Activated CD4-positive, alpha-beta T cell treated with anti-CD3 and anti-CD28 coated beads for 36 hours (primary cell): ENCODE measurements at regions not wholly inside any gene's neighbourhood (a gene's known extent, or its start where the extent isn't known, plus 50 kb on each side); places are given as distances from the start of the nearest gene placed in this dataset.

ENCODE experiments used
- ATAC-seq: fragments of 200-7000 bp; cut with Tn5 transposase; one replicate; pipeline ENCODE4 v1.10.0; 2021; ENCODE audit warnings: mild to moderate bottlenecking, moderate library complexity
- CTCF ChIA-PET: fragments of 350-600 bp; sonication (Branson Sonifier 250); formaldehyde crosslinking; loops from one replicate; lab custom pipeline; 2021; ENCODE audit warnings: antibody characterized with exemption; lab: Charles Lee
- POLR2A ChIA-PET: fragments of 350-600 bp; sonication (Branson Sonifier 250); formaldehyde crosslinking; loops from one replicate; lab custom pipeline; 2021; ENCODE audit warnings: antibody characterized with exemption, inconsistent platforms; lab: Charles Lee
- DNase-seq: peaks from one replicate; pipeline ENCODE4 v3.0.0-alpha.2; 2020
- H3K27ac Mint-ChIP-seq: one replicate; pipeline ENCODE4 v1.8.0; 2021; ENCODE audit warnings: mixed read lengths
- H3K27me3 Mint-ChIP-seq: one replicate; pipeline ENCODE4 v1.8.0; 2021; ENCODE audit warnings: mixed read lengths
- H3K36me3 Mint-ChIP-seq: one replicate; pipeline ENCODE4 v1.8.0; 2021; ENCODE audit warnings: low read depth, mixed read lengths
- H3K4me1 Mint-ChIP-seq: one replicate; pipeline ENCODE4 v1.8.0; 2021; ENCODE audit warnings: mixed read lengths
- H3K4me3 Mint-ChIP-seq: one replicate; pipeline ENCODE4 v1.8.0; 2021; ENCODE audit warnings: mild to moderate bottlenecking, moderate library complexity, mixed read lengths
- H3K9me3 Mint-ChIP-seq: one replicate; pipeline ENCODE4 v1.8.0; 2021; ENCODE audit warnings: low read depth, mixed read lengths
- intact Hi-C, 2 experiments: fragments of 100-400 bp; cut with DNase I in 1 of 2; cut with micrococcal nuclease in 1 of 2; formaldehyde crosslinking; loops; one replicate each; pipeline versions ENCODE4 v1.14.2 to v1.15.1; 2022 to 2024; cut with DNase I, micrococcal nuclease

DNA sequence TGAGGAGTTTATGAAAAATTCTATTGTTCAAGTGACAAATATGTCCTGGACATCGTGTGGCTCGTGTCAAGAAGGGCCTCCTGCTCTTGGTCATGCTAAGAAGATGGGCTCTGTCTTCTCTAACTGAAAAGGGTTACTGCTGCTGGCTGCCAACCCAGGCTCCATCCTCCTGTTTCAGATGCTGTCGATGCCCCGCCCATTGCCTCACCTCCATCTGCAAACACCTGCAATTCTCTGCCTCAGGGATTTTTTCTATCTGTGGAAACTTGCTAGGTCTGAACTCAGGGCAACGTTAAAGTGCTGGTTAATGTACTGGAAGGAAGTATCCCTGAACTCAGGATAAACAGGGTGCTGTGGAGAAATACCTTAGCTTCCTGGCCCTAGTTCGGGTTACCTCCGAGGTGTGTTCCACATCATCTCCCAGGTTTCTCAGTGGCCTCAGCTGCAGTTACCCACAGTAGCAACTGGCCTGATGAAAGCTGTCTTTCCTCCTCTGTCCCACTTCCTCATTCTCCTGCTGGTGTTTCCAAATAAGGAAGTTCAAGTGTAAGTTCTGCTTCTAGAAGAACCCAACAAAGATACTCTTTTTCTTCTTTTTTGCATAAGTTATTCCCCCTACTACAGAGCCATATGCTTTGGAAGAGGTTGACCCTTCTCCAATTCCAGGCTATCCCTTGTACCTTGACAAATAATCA, 151.7 kb upstream of the SMIM23 start:
- CTCF ChIA-PET, result no interaction called here
- Mint-ChIP-seq H3K27me3 (peaks cover 14% of the 10 kb centered on the region), H3K36me3 (no peaks in the 10 kb centered on the region), H3K9me3 (no peaks in the 10 kb centered on the region), H3K27ac (no peak overlapping the region), H3K4me1 (no peaks in the 10 kb centered on the region), H3K4me3 (no peak overlapping the region)
- POLR2A ChIA-PET, result no interaction called here
- ATAC-seq, result no peak
- intact Hi-C loops, result no loop called here
- no peak for DNase-seq

DNA sequence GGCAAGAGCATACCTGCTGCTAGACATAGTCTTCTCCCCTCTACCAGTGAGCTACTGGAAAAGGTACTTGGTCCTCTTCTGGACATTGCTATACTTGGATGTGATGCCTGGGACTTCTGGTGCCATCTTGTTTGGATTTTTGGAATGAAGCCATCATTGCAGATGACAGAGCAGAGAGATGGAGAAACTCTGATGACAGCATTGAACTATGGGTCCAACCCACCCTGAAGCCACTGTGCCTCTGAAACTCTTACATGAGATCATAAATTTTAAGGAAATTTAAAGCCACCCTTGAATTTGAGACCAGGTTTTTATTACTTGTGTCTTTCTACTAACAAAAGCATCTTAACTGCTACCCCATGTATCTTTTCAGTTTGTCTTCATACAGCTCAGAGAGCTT, 151.1 kb upstream of the SMIM23 start:
- intact Hi-C loops, result no loop called here
- Mint-ChIP-seq H3K9me3 (no peaks in the 10 kb centered on the region), H3K36me3 (no peaks in the 10 kb centered on the region), H3K27me3 (peaks cover 14% of the 10 kb centered on the region), H3K4me3 (no peak overlapping the region), H3K4me1 (no peaks in the 10 kb centered on the region), H3K27ac (no peak overlapping the region)
- no peak for ATAC-seq
- CTCF ChIA-PET, result no interaction called here
- POLR2A ChIA-PET, result no interaction called here
- no peak for DNase-seq

DNA sequence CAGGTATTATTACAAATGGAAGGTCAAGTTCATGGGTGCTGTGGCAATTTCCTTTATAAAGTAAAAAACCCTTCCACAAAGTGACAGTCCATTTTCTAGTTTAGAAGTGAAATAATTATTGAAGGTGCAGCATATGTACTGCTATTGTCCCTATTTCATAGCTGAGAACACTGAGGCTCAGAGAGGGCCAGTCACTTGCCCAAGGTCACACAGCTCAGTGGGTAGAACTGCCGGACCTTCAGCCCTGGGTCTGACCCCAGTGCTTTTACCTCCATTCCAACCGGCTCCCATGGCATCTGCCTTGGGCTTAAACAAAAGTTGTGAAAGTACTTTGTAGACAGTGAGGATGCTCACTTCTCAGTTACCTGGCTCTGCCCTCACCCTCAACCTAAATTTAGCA, 150.6 kb upstream of the SMIM23 start:
- no peak for DNase-seq
- H3K27ac Mint-ChIP-seq, result no peak overlapping the region
- H3K9me3 Mint-ChIP-seq, result no peaks in the 10 kb centered on the region
- ATAC-seq, result no peak
- ChIA-PET CTCF (no interaction called here), POLR2A (no interaction called here)
- peaks cover 14% of the 10 kb centered on the region for H3K27me3 Mint-ChIP-seq
- no peaks in the 10 kb centered on the region for H3K4me1 Mint-ChIP-seq
- intact Hi-C loops, result no loop called here
- H3K4me3 Mint-ChIP-seq, result no peak overlapping the region
- H3K36me3 Mint-ChIP-seq, result no peaks in the 10 kb centered on the region

DNA sequence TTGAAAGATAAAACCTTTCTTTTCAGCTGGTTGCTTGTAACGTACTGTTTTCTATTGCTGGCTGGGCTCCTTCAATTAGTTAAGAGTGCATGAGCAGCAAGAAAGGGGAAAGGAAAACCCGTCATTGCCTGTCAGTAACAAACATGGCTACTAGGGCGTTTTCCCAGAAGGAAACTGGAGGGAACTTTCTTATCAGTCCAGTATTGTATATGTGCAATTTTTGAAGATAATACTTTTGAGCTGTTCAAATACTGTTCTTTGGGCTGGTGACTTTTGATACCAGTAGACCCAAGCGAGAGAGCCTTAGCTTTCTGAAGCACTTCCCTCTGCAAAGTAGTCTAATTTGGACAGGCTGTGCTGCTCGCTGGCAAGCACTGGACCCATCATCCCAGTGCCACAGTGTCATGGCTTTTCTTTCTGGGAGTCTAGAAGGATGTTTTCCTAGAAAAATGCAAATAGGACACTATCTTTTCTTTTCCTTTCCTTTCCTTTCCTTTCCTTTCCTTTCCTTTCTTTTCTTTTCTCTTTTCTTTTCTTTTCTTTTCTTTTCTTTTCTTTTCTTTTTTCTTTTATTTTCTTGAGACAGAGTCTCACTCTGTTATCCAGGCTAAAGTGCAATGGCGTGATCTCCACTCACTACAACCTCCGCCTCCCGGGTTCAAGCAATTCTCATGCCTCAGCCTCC, 149.9 kb upstream of the SMIM23 start:
- CTCF ChIA-PET, result no interaction called here
- ATAC-seq (no peak), DNase-seq (no peak)
- intact Hi-C loops, result no loop called here
- POLR2A ChIA-PET, result no interaction called here
- Mint-ChIP-seq H3K4me3 (no peak overlapping the region), H3K4me1 (no peaks in the 10 kb centered on the region), H3K27me3 (peaks cover 12% of the 10 kb centered on the region), H3K9me3 (no peaks in the 10 kb centered on the region), H3K36me3 (no peaks in the 10 kb centered on the region), H3K27ac (no peak overlapping the region)

DNA sequence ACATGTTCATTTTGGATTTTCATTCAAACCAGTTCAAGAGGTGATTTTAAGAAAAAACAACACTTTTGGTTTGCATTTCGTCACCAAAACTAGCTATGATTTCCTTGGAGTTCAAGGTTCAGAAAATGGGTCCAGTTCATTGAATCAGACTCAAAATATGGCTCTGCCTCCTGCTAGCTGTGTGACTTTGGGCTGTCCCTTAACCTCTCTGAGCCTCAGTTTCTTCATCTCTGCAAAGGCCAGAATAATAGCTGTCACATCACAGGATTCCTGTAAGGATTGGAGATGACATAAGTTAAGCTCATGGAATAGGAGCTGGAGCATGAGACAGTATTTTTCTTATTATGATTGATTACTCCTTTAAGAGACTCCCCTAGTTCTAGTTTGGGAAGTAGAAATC, 147.8 kb upstream of the SMIM23 start:
- Mint-ChIP-seq H3K36me3 (no peaks in the 10 kb centered on the region), H3K4me1 (no peaks in the 10 kb centered on the region), H3K27me3 (peaks cover 4% of the 10 kb centered on the region), H3K4me3 (no peak overlapping the region), H3K9me3 (no peaks in the 10 kb centered on the region), H3K27ac (no peak overlapping the region)
- no peak for ATAC-seq
- DNase-seq, result no peak
- CTCF ChIA-PET, result interaction anchor here (0.8 kb wide), 1 partner anchor 13 kb away, joined by 3 read pairs; no protein-coding TSS in a partner anchor
- intact Hi-C loops, result no loop called here
- POLR2A ChIA-PET, result no interaction called here

DNA sequence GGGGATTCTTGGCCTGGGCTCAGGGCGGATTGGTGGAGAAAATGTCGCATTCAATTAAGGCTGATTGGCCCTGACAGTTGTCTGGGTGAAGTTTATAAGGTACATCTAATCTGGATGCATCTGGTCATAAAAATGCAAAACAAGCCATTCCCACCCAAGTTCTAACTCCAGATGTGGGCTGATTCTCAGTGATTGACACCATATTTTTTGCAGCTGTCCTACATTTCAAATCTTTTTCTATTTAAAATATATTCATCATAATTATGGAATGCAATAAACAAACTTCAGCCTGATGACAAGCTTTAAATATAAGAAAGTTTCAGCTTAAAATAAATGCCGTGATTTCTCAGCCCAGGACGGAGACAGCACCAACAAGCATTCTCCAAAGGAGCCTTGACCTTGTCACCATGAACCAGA, 146.4 kb upstream of the SMIM23 start:
- Mint-ChIP-seq H3K4me3 (no peak overlapping the region), H3K36me3 (no peaks in the 10 kb centered on the region), H3K9me3 (no peaks in the 10 kb centered on the region), H3K27ac (no peak overlapping the region), H3K27me3 (peaks cover 4% of the 10 kb centered on the region), H3K4me1 (no peaks in the 10 kb centered on the region)
- CTCF ChIA-PET, result interaction anchor here (1.1 to 1.5 kb wide), 2 partner anchors 12 to 34 kb away, joined by 4 read pairs; no protein-coding TSS in a partner anchor
- POLR2A ChIA-PET, result no interaction called here
- no peak for DNase-seq
- ATAC-seq, result no peak
- intact Hi-C loops, result no loop called here

DNA sequence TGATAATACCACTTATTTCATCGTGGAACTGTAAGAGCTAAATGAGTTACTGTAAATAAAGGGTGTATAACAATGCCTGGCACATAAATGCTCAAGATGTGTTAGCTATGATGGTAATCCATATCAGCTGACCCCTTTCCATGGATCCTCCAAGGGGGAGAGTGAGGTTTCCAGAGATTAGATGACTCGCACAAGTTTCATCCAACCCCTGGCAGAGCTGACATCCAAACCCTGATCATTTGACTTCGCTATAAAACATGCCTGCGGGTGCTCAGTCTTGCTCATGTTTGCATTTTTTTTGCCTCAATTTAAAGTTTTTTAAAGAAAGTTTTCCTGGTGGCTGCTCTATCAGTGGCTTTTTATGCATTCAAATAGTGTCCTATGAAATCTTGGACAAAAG, 145.7 kb upstream of the SMIM23 start:
- no peak for ATAC-seq
- Mint-ChIP-seq H3K27ac (no peak overlapping the region), H3K4me3 (no peak overlapping the region), H3K36me3 (no peaks in the 10 kb centered on the region), H3K9me3 (no peaks in the 10 kb centered on the region), H3K27me3 (peaks cover 4% of the 10 kb centered on the region), H3K4me1 (no peaks in the 10 kb centered on the region)
- no peak for DNase-seq
- ChIA-PET POLR2A (no interaction called here), CTCF (interaction anchor here (0.9 to 1.5 kb wide), 4 partner anchors 10 to 167 kb away, joined by 3 to 4 read pairs (median 4); no protein-coding TSS in a partner anchor)
- intact Hi-C loops, result no loop called here

DNA sequence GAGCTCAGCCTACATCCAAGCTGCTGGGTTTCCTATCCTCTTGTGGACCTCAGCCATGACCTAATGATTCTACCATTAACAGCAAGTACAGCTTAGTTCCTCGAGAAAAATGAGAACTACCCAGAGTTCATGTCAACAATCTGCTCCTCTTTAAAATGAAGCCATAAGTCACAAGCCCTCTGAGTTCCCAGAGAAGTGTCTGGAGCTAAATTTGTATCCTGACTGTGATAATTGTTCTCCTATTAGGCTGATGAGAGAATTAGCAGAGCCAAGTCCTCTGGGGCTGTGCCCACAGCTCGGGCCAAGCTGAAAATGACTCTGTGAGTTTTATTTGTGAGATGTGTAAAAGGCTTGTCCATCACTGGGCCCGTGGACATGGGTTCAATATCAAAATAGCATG, 145.1 kb upstream of the SMIM23 start:
- H3K4me3 Mint-ChIP-seq, result no peak overlapping the region
- POLR2A ChIA-PET, result no interaction called here
- no peaks in the 10 kb centered on the region for H3K36me3 Mint-ChIP-seq
- ATAC-seq, result no peak
- H3K9me3 Mint-ChIP-seq, result no peaks in the 10 kb centered on the region
- no peak overlapping the region for H3K27ac Mint-ChIP-seq
- H3K4me1 Mint-ChIP-seq, result no peaks in the 10 kb centered on the region
- CTCF ChIA-PET, result interaction anchor here (0.9 to 1.5 kb wide), 4 partner anchors 10 to 167 kb away, joined by 3 to 4 read pairs (median 4); no protein-coding TSS in a partner anchor
- H3K27me3 Mint-ChIP-seq, result peaks cover 4% of the 10 kb centered on the region
- no peak for DNase-seq
- intact Hi-C loops, result no loop called here

DNA sequence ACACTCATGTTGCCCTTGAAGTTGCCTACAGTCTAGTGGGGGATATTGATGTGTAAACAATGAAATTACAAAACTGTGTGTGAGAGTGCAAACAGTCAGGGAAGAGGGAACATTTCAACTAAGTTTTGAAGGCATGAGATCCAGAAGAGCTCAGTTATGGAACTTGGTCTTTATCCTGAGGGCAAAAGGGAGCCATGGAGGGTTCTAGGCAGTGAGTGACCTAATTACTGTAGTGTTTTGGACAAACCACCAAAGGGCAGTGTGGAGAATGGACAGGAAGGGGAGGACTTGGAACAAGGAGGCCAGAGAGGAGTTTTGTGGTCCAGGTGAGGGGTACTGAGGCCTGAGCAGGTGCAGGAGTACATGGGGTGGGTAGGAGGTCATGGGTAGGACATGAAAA, 143.7 kb upstream of the SMIM23 start:
- H3K27me3 Mint-ChIP-seq, result no peaks in the 10 kb centered on the region
- H3K36me3 Mint-ChIP-seq, result no peaks in the 10 kb centered on the region
- ATAC-seq (no peak), DNase-seq (no peak)
- no peak overlapping the region for H3K27ac Mint-ChIP-seq
- no peak overlapping the region for H3K4me3 Mint-ChIP-seq
- POLR2A ChIA-PET, result no interaction called here
- no peaks in the 10 kb centered on the region for H3K9me3 Mint-ChIP-seq
- CTCF ChIA-PET, result no interaction called here
- no peaks in the 10 kb centered on the region for H3K4me1 Mint-ChIP-seq
- intact Hi-C loops, result no loop called here

DNA sequence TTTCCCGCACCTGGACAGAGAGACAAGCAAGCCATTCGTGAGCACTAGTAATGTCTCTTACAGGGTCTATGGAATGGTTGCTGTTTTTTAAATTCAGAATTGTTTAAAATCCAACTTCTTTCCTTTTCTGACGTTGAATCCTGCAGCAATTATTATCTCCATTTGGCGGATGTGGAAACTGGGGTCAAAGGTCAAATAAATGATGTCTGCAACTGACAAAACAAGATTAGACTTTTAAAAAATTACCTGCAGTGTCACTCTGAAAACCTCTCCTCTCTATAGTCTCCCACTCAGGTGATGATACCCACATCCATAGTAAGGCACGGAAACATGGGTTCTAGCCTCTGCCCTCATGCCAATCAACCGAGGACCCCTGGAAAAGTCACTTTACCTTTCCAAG, 142.7 kb upstream of the SMIM23 start:
- ATAC-seq, result no peak
- no peaks in the 10 kb centered on the region for H3K27me3 Mint-ChIP-seq
- intact Hi-C loops, result no loop called here
- no peak for DNase-seq
- ChIA-PET POLR2A (no interaction called here), CTCF (no interaction called here)
- no peaks in the 10 kb centered on the region for H3K4me1 Mint-ChIP-seq
- no peaks in the 10 kb centered on the region for H3K36me3 Mint-ChIP-seq
- H3K4me3 Mint-ChIP-seq, result no peak overlapping the region
- no peak overlapping the region for H3K27ac Mint-ChIP-seq
- no peaks in the 10 kb centered on the region for H3K9me3 Mint-ChIP-seq

DNA sequence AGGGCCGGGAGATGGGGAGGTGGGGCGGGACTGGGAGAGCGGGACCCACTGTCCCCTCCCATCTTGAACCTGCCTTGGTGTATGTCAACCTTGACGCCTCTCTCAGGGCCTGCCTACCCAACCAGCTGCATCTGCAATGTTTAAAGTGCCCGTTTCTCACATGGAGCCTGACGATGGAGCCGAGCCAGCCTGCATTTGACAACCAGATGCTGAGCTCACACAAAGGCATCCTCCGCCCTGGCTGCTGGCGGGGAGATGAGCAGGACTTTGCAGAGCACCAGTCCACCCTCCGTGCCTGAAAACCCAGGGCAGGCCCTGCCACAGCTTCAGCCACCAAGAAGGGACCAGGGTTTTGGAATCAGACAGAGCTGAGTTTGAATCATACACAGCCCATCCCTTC, 141.1 kb upstream of the SMIM23 start:
- H3K4me1 Mint-ChIP-seq, result no peaks in the 10 kb centered on the region
- no peak overlapping the region for H3K27ac Mint-ChIP-seq
- no peaks in the 10 kb centered on the region for H3K27me3 Mint-ChIP-seq
- ChIA-PET POLR2A (no interaction called here), CTCF (no interaction called here)
- H3K9me3 Mint-ChIP-seq, result no peaks in the 10 kb centered on the region
- H3K36me3 Mint-ChIP-seq, result no peaks in the 10 kb centered on the region
- H3K4me3 Mint-ChIP-seq, result no peak overlapping the region
- intact Hi-C loops, result no loop called here
- no peak for ATAC-seq
- DNase-seq, result no peak
